GM12874 (cell line): ENCODE measurements at regions not wholly inside any gene's neighbourhood (a gene's known extent, or its start where the extent isn't known, plus 50 kb on each side); places are given as distances from the start of the nearest gene placed in this dataset.

Experiments used
- CTCF ChIP-seq: IDR thresholded peaks from 2 replicates; pipeline ENCODE4 v1.5.1; 2011; ENCODE audit warnings: low read depth, mild to moderate bottlenecking, control low read depth, low read length, moderate library complexity; ENCODE audit not compliant: insufficient read depth

- TF ChIP-seq CTCF = no peak
Observed at GRCh38 chr1:187313115-187313514, 484.4 kb downstream of the PLA2G4A start.

- TF ChIP-seq CTCF = no peak
Observed at GRCh38 chr1:187326557-187326956, 497.8 kb downstream of the PLA2G4A start.

- TF ChIP-seq CTCF = no peak
Observed at GRCh38 chr1:187336441-187337168, 507.9 kb downstream of the PLA2G4A start.

- TF ChIP-seq CTCF = no peak
Observed at GRCh38 chr1:187338762-187339412, 510.1 kb downstream of the PLA2G4A start.

GRCh38 chr1:187342495-187342894, 513.7 kb downstream of the PLA2G4A start:
- TF ChIP-seq CTCF = no peak

GRCh38 chr1:187374082-187374481, 545.3 kb downstream of the PLA2G4A start:
- no peak for TF ChIP-seq CTCF

- TF ChIP-seq CTCF = no peak
Observed at GRCh38 chr1:187374742-187375141, 546.0 kb downstream of the PLA2G4A start.
